KOPT-K1 (cell line): ENCODE measurements at regions not wholly inside any gene's neighbourhood (a gene's known extent, or its start where the extent isn't known, plus 50 kb on each side); places are given as distances from the start of the nearest gene placed in this dataset.

Experiments used
- H3K27ac ChIP-seq: fragments of 200-600 bp; sonication (generic); 2 replicates; pipeline ENCODE4 v1.5.1; 2016; ENCODE audit warnings: antibody characterized with exemption, mild to moderate bottlenecking, low read depth, low read length; ENCODE audit not compliant: poor library complexity, severe bottlenecking
- H3K36me3 ChIP-seq: fragments of 200-600 bp; sonication (generic); 2 replicates; pipeline ENCODE4 v1.5.1; 2017; ENCODE audit warnings: antibody characterized with exemption, mild to moderate bottlenecking, low read length, moderate library complexity; ENCODE audit not compliant: insufficient read depth
- H3K9me3 ChIP-seq: fragments of 200-600 bp; sonication (generic); 2 replicates; pipeline ENCODE4 v1.5.1; 2017; ENCODE audit warnings: antibody characterized with exemption, low read length, mild to moderate bottlenecking; ENCODE audit not compliant: insufficient read depth, poor library complexity, severe bottlenecking

DNA sequence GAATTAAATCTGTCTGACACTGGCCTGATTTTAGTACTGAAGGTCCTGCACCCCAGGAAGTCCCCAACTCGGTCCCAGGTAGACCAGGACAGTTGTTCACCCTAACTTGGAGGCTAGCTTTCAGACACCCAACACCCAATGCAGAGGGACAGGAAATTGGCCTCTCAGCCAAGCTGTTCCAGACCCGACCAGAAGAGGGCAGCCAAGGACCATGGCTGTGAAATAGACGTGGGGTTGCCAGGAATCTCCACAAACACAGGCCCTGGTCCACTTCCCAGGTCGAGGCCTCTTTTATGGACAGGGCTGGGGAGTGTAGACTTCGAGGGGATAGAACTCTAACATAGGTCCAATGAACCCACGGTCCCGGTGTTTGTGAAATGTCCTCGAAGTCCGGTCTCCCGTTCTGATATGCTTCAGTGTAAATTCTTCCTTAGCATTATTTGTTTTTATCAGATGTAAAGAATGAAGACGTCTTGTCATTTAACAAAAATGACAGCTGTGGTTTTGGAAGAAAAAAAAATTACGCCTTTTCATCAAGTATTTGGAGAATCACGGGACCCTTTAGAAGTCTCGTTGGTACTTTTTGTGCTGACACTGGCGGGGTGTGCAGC is 260.3 kb upstream of the ADAMTS16 start:
- Histone ChIP-seq H3K9me3 (no peaks in the 10 kb centered on the region), H3K36me3 (no peaks in the 10 kb centered on the region), H3K27ac (no peak overlapping the region)

DNA sequence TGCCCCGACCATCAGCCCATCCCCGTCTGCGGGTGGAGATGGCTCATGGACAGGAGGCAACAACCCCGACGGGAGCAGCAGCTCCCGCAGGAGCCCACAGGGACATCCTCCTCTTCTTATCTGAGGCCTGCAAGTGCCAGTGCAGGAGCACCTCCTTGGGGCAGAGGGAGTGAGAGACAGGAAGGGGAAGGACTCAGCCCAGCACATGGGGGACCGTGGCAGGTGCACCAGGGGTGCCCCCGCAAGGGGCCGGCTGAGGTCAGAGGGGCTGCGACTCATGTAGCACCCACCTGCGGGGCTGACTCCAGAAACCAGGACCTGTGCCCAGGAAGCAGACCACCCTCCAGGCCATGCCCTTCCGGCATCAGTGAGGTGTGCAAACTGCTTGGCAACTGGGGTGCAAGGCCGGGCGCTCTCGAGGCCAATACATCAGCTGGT is 259.8 kb upstream of the ADAMTS16 start:
- no peaks in the 10 kb centered on the region for H3K9me3 ChIP-seq
- H3K27ac ChIP-seq: no peak overlapping the region
- no peaks in the 10 kb centered on the region for H3K36me3 ChIP-seq

DNA sequence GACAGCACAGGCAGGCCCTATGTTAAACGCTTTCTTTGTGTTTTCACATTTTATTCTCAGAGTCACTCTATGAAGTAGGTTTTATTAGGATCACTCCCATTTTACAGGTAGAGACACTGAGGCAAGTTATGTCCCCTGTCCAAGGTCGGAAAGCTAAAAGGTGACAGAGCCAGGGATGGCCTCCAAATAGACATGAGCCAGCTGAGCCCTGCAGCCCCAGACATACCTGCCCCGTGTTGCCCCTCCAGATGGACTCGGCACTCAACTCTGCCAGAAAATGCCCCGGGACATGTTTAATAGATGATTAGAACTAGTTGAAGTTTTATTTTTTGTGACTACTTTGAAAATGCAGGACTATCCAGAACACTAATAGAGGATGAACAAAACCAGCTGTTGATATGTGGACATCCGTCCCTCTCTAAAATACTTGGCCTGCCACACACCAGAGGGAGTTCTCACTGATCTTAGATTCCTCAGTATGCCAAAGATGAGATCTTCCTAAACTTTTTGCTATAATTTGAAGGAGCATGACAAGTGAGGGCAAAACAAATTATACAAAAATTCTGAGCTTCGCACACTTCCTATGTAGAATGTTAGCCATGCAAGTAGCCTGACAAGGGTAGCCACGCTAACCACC is 258.6 kb upstream of the ADAMTS16 start:
- Histone ChIP-seq H3K36me3 (no peaks in the 10 kb centered on the region), H3K9me3 (no peaks in the 10 kb centered on the region), H3K27ac (no peak overlapping the region)

DNA sequence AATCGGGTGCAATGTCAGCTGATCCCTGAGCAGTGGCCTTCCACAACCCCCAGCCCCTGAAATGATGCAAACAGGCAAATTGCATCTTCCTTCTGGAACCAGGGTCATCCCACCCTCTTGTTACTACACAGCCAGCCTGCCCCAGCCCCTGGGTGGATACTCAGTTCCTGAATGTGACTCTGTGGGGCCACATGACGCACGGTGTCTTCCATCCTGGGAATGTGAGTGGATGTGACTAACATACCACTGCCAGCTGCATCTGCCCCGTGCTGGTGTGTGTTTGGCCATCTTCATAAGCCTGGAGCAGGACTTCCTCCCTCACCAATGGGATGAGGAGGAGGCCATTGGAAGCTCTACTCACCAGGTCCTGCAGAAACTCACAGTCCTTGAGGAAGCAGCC is 257.9 kb upstream of the ADAMTS16 start:
- Histone ChIP-seq H3K9me3 (no peaks in the 10 kb centered on the region), H3K27ac (no peak overlapping the region), H3K36me3 (no peaks in the 10 kb centered on the region)

DNA sequence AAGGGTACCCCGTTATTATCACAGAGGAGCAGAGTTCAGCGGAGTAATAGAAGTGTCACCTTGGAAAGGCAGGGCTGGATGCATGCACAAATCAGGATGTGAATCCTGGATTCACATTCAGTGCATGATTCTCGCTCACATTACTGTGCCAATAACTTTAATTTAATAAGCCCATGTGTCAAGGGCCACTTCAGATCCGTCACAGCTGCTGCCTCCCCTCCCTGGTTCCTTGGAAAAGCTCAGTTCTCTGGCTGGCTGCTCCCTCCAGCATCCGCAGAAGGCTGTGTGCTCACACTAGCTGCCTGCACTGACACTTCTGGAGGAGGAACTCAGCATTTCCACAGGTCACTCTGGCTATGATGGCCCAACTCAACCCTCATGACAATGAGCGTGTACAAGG is 256.8 kb upstream of the ADAMTS16 start:
- Histone ChIP-seq H3K27ac (no peak overlapping the region), H3K9me3 (no peaks in the 10 kb centered on the region), H3K36me3 (no peaks in the 10 kb centered on the region)

DNA sequence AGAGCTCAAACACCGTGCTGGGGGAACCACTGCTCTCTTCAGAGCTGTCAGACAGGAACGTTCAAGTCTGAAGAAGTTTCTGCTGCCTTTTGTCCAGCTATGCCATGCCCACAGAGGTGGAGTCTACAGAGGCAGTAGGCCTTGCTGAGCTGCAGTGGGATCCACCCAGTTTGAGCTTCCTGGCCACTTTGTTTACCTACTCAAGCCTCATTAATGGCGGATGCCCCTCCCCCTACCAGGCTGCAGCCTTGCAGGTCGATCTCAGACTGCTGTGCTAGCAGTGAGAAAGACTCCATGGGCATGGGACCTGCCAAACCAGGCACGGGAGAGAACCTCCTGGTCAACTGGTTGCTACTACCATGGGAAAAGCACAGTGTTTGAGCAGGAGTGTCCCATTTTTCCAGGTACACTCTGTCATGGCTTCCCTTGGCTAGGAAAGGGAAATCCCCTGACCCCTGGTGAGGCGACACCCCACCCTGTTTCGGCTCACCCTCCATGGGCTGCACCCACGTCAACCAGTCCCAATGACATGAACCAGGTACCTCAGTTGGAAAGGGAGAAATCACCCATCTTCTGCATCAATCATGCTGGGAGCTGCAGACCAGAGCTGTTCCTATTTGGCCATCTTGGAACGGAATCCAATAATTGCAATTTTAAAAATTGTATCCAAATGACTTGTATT is 246.9 kb upstream of the ADAMTS16 start:
- H3K36me3 ChIP-seq: no peaks in the 10 kb centered on the region
- no peak overlapping the region for H3K27ac ChIP-seq
- no peaks in the 10 kb centered on the region for H3K9me3 ChIP-seq

DNA sequence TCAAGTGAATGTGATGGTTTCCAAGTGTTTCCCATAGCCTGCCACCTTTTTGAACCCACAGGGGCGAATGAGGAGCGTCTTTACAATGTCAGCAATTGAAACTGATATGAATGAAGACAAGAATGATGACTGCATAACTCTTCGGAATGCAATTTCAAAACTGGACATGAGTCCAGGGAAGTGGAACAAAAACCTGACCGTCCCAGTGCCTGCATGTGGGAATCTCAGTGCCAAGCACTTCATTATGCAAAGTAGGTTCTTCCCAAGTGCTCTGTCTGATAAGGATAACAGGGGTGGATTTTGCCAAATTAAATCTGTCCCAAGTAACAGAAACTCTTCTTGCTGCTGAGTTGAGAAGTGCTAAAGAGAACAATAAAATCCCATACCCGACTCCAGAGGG is 243.8 kb upstream of the ADAMTS16 start:
- no peaks in the 10 kb centered on the region for H3K9me3 ChIP-seq
- H3K36me3 ChIP-seq: no peaks in the 10 kb centered on the region
- no peak overlapping the region for H3K27ac ChIP-seq

DNA sequence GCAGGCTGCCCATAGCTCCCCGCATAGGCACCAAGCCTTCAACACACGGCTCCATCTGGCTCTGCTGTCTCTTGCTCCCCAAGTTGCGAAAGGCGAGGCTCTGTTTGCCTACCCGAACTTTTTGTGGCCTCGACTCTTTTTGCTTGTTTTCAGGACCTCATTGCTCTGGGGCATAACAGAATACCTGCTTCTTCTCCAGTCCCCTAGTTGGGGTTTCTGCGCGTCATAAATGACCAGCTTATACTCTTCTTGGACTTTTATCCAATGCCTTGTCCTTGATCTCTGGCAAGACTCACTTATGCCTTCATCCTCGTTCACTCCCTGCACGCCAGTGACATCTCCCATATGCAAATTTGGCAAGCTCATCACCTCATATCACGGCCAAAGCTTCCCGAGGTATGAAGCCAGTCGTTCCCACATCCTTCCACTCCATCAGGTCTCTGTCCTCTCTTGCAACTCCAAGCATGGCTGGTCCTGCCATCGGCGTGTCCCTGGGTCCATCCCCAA is 238.8 kb upstream of the ADAMTS16 start:
- Histone ChIP-seq H3K27ac (no peak overlapping the region), H3K9me3 (no peaks in the 10 kb centered on the region), H3K36me3 (no peaks in the 10 kb centered on the region)

DNA sequence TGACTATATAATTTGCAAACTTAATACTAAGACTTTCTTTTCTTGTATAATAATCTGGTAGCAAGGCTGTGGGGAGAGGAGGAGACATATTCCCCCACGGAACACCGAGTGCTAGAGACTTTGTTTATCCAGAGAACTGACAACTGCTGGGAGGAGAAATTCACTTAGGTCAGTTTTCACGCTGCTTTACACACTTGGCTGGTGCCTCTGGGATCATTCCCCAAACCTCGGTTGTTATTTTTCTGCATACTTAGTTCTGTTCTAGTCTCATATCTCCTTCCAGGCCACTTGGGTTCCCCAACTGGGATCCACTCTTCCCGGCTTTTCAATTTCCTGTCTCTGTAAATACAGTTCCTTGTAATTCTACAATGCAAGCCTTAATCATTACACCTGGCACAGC is 238.2 kb upstream of the ADAMTS16 start:
- Histone ChIP-seq H3K27ac (no peak overlapping the region), H3K9me3 (no peaks in the 10 kb centered on the region), H3K36me3 (no peaks in the 10 kb centered on the region)

DNA sequence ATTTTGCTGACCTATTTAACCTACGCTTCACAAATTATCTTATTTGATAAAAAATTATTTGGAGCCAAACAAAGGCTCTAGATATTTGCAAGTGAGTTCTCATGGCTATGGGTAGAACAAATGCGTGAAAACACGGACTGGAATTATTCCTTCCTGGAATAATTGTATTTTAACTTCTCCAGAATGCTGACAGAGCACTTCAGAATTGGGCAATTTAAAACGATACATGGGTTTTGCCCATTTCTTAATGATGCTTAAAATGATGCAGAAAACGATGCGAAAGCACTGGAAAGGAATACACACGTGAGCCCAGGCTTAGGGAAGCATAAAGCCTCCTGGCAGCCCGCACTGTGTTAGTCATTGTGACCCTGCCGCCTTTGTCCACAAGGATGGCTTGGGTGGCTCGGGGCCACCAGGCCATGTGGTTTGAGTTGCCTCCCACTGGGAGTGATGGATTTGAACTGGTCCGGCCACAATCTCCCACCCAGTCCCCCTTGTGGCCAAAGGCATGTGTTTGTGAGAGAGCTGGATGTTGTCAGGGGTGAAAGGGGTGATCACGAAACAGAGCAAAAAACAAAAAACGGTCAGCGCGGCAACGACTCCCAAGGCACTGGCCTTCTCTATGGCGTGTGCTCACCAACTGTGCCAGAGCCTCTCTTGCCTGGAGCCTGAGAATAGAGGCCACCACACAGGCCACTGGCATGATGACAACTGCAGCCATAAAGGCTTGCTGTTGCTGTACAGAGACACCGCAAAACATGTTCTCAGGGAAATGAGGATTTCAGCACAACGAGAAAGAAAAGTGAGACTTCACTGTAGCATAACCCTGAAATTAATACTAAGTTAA is 234.2 kb upstream of the ADAMTS16 start:
- Histone ChIP-seq H3K27ac (no peak overlapping the region), H3K36me3 (no peaks in the 10 kb centered on the region), H3K9me3 (no peaks in the 10 kb centered on the region)

DNA sequence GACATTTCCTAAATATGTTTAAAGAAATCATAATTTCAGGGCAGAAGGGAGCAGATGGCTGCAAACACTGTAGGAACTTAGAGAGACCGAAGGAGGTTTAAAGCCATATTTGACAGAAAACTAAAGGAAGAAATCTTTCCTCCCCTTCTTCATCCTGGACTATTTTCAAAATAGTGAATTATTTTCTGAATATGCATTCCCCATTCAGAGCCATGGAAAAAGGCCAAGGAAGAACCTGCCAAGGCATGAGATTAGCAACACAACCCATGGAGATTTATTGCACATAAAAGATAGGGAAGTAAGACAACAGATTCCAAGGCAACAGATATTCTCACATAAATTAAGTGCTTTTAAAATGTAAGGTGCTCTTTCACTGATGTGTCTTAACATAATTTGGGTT is 233.3 kb upstream of the ADAMTS16 start:
- Histone ChIP-seq H3K27ac (no peak overlapping the region), H3K36me3 (no peaks in the 10 kb centered on the region), H3K9me3 (no peaks in the 10 kb centered on the region)

DNA sequence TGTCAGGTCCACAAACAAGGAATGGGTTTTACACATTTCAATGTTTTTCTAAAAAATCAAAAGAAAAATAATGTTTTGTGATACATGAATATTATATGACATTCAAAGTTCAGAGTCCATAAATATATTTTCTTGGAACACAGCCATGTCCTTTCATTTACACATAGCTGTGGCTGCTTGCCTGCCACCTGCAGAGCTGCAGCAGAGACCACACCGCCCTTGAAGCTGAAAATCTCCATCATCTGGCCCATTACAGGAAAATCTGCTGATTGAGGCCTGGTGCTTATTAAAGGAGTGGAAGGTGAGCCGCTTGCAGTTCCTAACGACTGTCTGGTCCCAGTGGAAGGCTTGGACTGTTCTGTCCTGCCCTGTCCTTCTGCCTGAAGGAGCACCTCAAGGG is 232.6 kb upstream of the ADAMTS16 start:
- Histone ChIP-seq H3K27ac (no peak overlapping the region), H3K36me3 (no peaks in the 10 kb centered on the region), H3K9me3 (no peaks in the 10 kb centered on the region)

DNA sequence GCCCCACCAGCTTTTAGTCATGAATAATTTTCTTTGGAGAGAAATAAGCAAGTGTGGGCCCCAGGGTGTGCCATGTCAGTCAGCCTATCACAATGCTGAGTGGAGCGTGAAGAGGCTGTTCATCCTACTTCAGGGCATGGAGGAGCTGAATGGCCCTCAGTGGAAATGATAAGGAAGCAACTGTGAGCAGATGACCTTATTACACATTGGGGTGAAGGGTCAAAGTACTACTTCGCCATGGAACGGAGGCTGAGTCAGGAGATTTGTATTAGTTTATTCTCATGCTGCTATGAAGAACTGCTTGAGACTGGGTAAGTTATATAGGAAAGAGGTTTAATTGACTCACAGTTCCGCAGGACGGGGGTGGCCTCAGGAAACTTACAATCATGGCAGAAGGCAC is 231.0 kb upstream of the ADAMTS16 start:
- Histone ChIP-seq H3K27ac (no peak overlapping the region), H3K36me3 (no peaks in the 10 kb centered on the region), H3K9me3 (no peaks in the 10 kb centered on the region)

DNA sequence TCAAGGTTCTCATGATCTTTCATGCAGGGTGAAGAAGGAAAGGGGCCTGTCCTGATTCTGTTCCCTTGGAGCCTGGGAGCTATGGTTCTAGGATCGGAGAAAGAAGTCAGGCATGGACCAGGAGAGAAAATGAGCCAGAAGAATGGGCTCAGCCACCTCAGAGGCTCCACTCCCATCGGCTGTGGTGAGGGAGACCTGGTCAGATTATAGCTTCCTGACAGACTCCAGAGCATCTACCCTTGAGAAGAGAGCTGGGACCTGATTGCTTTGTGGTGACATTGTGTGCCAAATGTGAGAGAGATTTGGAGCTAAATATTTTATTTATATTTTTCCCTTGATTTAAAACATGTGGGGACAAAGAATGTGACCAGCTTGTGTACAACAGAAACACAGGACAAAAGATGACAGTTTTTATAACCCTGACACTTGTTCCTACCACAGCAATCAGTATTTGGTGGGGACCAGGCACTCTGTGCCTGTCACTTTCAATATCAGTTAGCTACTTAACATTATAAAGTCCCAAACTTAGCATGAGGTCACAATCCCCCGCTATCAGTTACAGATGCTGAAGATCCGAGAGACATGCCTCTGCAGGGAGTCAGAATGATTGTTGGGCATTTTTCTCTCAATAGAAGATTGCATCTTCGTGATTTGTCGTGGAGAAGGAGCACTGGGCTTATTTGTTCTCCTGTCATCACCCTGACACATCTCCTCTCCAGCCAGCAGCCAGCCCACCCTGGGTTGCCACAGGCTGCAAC is 228.3 kb upstream of the ADAMTS16 start:
- Histone ChIP-seq H3K9me3 (no peaks in the 10 kb centered on the region), H3K27ac (no peak overlapping the region), H3K36me3 (no peaks in the 10 kb centered on the region)
